Activated B cell treated with CpG ODN at 0.5 μM for 24 hours (primary cell): ENCODE measurements at regions not wholly inside any gene's neighbourhood (a gene's known extent, or its start where the extent isn't known, plus 50 kb on each side); places are given as distances from the start of the nearest gene placed in this dataset.

Experiments
- ATAC-seq: fragments of 200-7000 bp; cut with Tn5 transposase; one replicate; pipeline ENCODE4 v1.10.0; 2021; ENCODE audit warnings: low read depth, mild to moderate bottlenecking, moderate library complexity
- CTCF ChIA-PET: fragments of 350-600 bp; sonication (Branson Sonifier 250); formaldehyde crosslinking; loops from one replicate; lab custom pipeline; 2021; ENCODE audit warnings: antibody characterized with exemption; lab: Charles Lee
- POLR2A ChIA-PET: fragments of 350-600 bp; sonication (Branson Sonifier 250); formaldehyde crosslinking; loops from one replicate; lab custom pipeline; 2021; ENCODE audit warnings: antibody characterized with exemption; lab: Charles Lee
- DNase-seq: peaks from one replicate; pipeline ENCODE4 v3.0.0; 2022
- H3K27ac Mint-ChIP-seq: one replicate; pipeline ENCODE4 v1.8.0; 2020; ENCODE audit warnings: mixed read lengths
- H3K27me3 Mint-ChIP-seq: one replicate; pipeline ENCODE4 v1.8.0; 2021; ENCODE audit warnings: mixed read lengths
- H3K36me3 Mint-ChIP-seq: one replicate; pipeline ENCODE4 v1.8.0; 2021; ENCODE audit warnings: low read depth, mixed read lengths
- H3K4me1 Mint-ChIP-seq: one replicate; pipeline ENCODE4 v1.8.0; 2021; ENCODE audit warnings: mixed read lengths
- H3K4me3 Mint-ChIP-seq: one replicate; pipeline ENCODE4 v1.8.0; 2020; ENCODE audit warnings: mild to moderate bottlenecking, mixed read lengths
- H3K9me3 Mint-ChIP-seq: one replicate; pipeline ENCODE4 v1.8.0; 2020; ENCODE audit warnings: mixed read lengths
- intact Hi-C: fragments of 100-400 bp; cut with micrococcal nuclease; formaldehyde crosslinking; loops from one replicate; pipeline ENCODE4 v1.15.1; 2024
- TF ChIP-seq, protein P1 (sequence below): fragments of 200-600 bp; IDR thresholded peaks from one replicate; pipeline ENCODE4 v1.8.0; 2022; ENCODE audit warnings: antibody characterized with exemption, mild to moderate bottlenecking

DNA sequence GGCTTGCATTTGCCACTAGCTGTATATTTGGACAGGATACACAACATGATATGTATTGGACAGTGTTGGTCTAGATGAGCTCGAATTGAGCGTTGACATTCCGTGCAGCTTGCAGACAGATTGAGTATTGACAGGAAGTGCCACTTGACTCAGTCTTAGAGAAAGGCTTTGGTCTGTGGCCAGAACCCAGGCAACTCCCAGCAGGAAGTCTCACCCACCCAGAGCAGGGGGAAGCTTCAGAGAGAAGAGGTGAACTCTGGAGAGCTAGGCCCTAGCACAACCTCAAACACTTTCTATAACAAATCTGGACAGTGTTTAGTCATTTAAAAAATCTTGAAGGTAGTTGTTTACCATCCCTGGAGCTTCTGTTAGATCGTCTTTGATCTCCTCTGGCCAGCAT is 280.5 kb downstream of the FBXW7 start:
- ATAC-seq: no peak
- no peak for DNase-seq
- POLR2A ChIA-PET: no interaction called here

DNA sequence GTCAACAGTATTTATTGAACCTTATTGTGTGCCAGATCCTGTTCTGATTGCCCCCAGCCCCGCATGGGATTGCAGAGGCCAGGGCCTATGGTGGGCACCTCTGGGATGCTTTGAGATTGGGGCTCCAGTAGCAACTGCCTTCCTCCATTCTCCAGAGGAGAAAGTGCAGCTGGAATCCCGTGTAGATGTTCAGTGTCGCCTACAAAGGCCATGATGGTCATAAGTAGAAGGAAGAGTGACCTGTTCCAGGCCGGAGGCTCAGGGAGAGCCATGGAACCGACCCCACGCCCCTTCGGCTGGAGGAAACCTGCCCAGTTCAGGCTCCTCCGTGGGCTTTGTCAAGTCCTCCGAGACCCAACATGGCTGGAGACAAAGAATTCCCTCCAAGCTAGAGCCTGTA is 287.5 kb downstream of the FBXW7 start:
- ChIA-PET POLR2A (no interaction called here), CTCF (no interaction called here)
- no peaks in the 10 kb centered on the region for H3K4me1 Mint-ChIP-seq

More for the DNA sequence above, 280.5 kb downstream of the FBXW7 start:
- CTCF ChIA-PET: no interaction called here
- Mint-ChIP-seq H3K4me1 (no peaks in the 10 kb centered on the region), H3K27me3 (peaks cover 11% of the 10 kb centered on the region), H3K4me3 (no peak overlapping the region), H3K27ac (no peak overlapping the region), H3K9me3 (peaks cover 7% of the 10 kb centered on the region), H3K36me3 (no peaks in the 10 kb centered on the region)
- intact Hi-C loops: no loop called here
- TF ChIP-seq, protein P1, sequence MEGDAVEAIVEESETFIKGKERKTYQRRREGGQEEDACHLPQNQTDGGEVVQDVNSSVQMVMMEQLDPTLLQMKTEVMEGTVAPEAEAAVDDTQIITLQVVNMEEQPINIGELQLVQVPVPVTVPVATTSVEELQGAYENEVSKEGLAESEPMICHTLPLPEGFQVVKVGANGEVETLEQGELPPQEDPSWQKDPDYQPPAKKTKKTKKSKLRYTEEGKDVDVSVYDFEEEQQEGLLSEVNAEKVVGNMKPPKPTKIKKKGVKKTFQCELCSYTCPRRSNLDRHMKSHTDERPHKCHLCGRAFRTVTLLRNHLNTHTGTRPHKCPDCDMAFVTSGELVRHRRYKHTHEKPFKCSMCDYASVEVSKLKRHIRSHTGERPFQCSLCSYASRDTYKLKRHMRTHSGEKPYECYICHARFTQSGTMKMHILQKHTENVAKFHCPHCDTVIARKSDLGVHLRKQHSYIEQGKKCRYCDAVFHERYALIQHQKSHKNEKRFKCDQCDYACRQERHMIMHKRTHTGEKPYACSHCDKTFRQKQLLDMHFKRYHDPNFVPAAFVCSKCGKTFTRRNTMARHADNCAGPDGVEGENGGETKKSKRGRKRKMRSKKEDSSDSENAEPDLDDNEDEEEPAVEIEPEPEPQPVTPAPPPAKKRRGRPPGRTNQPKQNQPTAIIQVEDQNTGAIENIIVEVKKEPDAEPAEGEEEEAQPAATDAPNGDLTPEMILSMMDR: no peak

DNA sequence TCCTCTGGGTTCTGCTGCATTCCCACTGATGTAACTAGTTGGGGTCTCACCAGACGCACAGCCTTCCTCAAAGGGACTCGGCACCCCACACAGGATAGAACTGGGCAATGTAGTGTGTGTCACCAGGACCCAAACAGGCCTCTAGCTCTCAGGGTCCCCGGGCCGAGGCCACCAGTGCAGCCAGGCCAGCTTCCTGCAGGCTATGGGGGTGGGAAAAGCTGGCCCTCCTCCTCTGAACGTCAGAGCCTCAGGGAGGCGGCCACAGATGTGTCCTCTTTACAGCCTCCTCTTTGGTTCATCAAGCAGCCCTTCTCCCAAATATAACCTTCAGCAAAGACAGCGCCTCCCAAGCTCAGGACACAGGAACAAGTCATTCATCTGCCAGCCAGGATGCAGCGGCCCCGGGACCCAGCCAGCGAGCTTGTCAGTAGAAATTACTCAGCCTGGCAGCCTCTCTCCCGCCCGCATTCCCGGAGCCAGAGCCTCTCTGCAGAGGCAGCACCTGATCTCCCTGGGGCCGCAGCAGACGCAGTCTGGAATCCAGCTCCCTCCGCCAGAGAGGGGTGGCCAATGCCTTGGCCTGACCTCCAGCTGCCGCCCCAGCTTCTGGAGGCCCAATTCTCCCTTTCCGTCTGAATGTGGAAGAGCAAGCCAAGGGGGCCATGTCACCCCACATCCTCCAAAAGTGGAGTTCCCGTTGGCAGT is 288.5 kb downstream of the FBXW7 start:
- intact Hi-C loops: no loop called here
- DNase-seq: no peak
- H3K27me3 Mint-ChIP-seq: peaks cover 13% of the 10 kb centered on the region
- H3K9me3 Mint-ChIP-seq: no peaks in the 10 kb centered on the region
- no peak overlapping the region for H3K27ac Mint-ChIP-seq
- POLR2A ChIA-PET: no interaction called here
- H3K4me3 Mint-ChIP-seq: no peak overlapping the region
- H3K36me3 Mint-ChIP-seq: no peaks in the 10 kb centered on the region
- CTCF ChIA-PET: no interaction called here
- H3K4me1 Mint-ChIP-seq: no peaks in the 10 kb centered on the region
- TF ChIP-seq, protein P1: no peak
- ATAC-seq: no peak

More for the DNA sequence above, 287.5 kb downstream of the FBXW7 start:
- Mint-ChIP-seq H3K27ac (no peak overlapping the region), H3K27me3 (peaks cover 13% of the 10 kb centered on the region), H3K9me3 (no peaks in the 10 kb centered on the region), H3K4me3 (no peak overlapping the region), H3K36me3 (no peaks in the 10 kb centered on the region)
- ATAC-seq (no peak), DNase-seq (no peak)
- intact Hi-C loops: no loop called here
- TF ChIP-seq, protein P1: no peak

DNA sequence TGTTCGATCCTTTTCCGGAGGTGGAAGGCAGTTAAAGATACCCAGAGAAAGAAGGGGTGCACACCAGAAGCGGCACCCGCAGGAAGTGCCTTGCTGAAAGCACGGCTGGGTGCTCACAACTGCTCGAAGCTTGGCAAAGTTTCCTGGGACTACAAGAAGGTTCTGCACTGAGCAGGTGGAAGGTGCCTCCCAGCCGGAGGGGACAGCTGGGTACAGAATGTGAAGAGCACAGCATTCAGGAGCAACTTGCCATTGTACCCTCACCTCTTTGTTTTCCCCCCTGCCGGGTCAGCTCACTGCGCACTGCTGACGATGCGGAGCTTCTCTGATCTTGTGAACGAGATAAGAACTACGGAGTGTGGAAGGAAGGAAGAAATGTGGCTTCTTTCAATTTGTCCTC is 289.2 kb downstream of the FBXW7 start:
- Mint-ChIP-seq H3K4me3 (no peak overlapping the region), H3K4me1 (no peaks in the 10 kb centered on the region), H3K36me3 (no peaks in the 10 kb centered on the region), H3K27ac (no peak overlapping the region), H3K9me3 (no peaks in the 10 kb centered on the region), H3K27me3 (peaks cover 13% of the 10 kb centered on the region)
- TF ChIP-seq, protein P1: no peak
- DNase-seq (no peak), ATAC-seq (no peak)
- CTCF ChIA-PET: no interaction called here
- intact Hi-C loops: no loop called here
- POLR2A ChIA-PET: no interaction called here

DNA sequence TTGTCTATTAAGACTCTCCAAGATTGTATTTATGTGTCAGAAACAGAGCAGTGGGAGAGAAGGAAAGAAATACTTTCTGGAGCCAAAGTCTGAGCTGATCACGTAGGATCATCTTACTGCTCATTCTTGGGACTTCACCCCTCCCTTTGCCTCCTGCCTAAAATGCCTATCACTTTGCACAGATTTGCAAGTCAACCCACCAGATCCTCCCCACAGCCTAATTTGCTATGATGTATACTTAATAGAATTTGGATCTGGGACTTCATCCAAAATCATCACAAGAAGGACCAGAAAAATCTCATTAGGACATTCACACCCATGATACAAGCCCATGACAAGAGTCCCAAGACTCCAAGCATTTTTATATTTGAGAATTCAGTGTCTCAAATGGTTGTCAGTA is 290.2 kb downstream of the FBXW7 start:
- TF ChIP-seq, protein P1: no peak
- H3K27ac Mint-ChIP-seq: no peak overlapping the region
- H3K27me3 Mint-ChIP-seq: peaks cover 14% of the 10 kb centered on the region
- H3K9me3 Mint-ChIP-seq: no peaks in the 10 kb centered on the region
- ATAC-seq: no peak
- H3K4me1 Mint-ChIP-seq: no peaks in the 10 kb centered on the region
- no peak overlapping the region for H3K4me3 Mint-ChIP-seq
- no peaks in the 10 kb centered on the region for H3K36me3 Mint-ChIP-seq
- ChIA-PET POLR2A (no interaction called here), CTCF (no interaction called here)
- no peak for DNase-seq
- intact Hi-C loops: no loop called here
